OCI-LY1 (cell line): ENCODE measurements at regions not wholly inside any gene's neighbourhood (a gene's known extent, or its start where the extent isn't known, plus 50 kb on each side); places are given as distances from the start of the nearest gene placed in this dataset.

Experiments used
- CTCF ChIP-seq: fragments of 200-600 bp; sonication (generic), shearing (Covaris generic); IDR thresholded peaks from 2 replicates; pipeline ENCODE4 v1.5.1; 2017; ENCODE audit warnings: mild to moderate bottlenecking, antibody characterized with exemption, low read length, moderate library complexity, mixed read lengths
- EZH2 ChIP-seq: fragments of 200-600 bp; sonication (generic), shearing (Covaris generic); IDR thresholded peaks from 2 replicates; pipeline ENCODE4 v1.8.0; 2017; ENCODE audit warnings: borderline replicate concordance, mixed run types, mild to moderate bottlenecking, antibody characterized with exemption, low read length, moderate library complexity, mixed read lengths

- TF ChIP-seq CTCF = peak; percentile 75; the same call in 1 of the 2 replicates
- TF ChIP-seq EZH2 = no peak
These were observed 121.0 kb upstream of the XPO1 start for GRCh38 chr2:61658841-61659780.
